ENCODE measurements at regions not wholly inside any gene's neighbourhood (a gene's known extent, or its start where the extent isn't known, plus 50 kb on each side); places are given as distances from the start of the nearest gene placed in this dataset.
A peak's percentile ranks its signal among the peaks of the same experiment; 100 is the strongest.

DNA sequence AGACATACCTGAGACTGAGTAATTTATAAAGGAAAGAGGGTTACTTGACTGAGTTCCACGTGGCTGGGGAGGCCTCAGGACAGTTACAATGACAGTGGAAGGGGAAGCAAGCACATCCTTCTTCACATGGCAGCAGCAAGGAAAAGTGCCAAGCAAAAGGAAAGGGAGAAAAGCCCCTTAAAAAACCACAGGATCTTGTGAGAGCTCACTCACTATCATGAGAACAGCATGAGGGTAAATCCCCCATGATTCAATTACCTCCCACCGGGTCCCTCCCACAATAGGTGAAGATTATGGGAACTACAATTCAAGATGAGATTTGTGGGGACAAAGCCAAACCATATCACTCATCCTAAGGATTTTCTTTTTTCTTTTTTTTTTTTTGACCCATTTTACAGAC is 177.8 kb upstream of the EEA1 start:
- Mint-ChIP-seq H3K27ac (peak overlapping the region in 2 of 3 experiments; percentile 46 to 53), H3K4me3 (no peak overlapping the region), H3K9me3 (no peaks in the 10 kb centered on the region), H3K27me3 (ENCODE audit: low read depth) (no peaks in the 10 kb centered on the region), H3K4me1 (peaks cover 44% of the 10 kb centered on the region), H3K36me3 (ENCODE audit: low read depth) (no peaks in the 10 kb centered on the region)
- TF ChIP-seq, protein P1, sequence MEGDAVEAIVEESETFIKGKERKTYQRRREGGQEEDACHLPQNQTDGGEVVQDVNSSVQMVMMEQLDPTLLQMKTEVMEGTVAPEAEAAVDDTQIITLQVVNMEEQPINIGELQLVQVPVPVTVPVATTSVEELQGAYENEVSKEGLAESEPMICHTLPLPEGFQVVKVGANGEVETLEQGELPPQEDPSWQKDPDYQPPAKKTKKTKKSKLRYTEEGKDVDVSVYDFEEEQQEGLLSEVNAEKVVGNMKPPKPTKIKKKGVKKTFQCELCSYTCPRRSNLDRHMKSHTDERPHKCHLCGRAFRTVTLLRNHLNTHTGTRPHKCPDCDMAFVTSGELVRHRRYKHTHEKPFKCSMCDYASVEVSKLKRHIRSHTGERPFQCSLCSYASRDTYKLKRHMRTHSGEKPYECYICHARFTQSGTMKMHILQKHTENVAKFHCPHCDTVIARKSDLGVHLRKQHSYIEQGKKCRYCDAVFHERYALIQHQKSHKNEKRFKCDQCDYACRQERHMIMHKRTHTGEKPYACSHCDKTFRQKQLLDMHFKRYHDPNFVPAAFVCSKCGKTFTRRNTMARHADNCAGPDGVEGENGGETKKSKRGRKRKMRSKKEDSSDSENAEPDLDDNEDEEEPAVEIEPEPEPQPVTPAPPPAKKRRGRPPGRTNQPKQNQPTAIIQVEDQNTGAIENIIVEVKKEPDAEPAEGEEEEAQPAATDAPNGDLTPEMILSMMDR (IDR thresholded peaks at IDR 0.05; ENCODE audit: unreplicated experiment in 3 of 3) = no peak

DNA sequence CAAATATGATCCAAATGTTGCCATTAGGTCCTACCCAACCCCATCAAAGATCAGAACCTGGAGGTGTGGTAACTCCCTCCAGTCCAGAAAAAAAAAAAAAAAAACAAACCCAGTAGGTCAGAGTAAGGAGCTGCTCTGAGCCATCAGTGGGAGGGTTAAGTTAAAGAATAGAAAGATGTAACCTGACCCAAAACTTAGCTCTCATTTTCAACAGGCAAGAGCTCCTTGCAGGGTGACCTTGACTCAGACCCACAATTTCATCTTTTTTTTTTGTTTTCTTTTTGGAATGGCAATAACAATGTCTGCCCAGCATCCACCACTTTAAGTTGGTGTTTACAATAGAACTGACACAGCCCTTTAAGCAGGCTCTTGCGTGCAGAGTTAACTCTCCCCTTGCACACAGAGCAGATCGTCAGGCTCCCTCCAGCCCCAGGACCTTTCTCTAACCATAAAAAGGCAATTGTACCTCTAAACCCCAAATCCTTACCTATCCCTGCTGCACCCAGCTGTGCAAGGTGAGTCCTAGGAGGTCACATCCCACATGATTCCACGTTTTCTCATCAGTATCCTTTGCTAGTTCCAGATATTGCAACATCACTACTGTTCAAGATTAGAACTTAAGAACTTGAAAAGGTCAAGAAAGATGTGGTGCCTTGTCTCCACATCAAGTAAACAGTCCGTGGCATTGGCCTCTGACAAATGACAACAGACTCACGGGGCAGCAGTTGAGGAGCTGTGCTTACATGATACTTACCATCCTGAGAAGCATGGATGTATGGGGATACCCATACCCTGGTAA is 178.6 kb upstream of the EEA1 start:
- Mint-ChIP-seq H3K9me3 (no peaks in the 10 kb centered on the region), H3K27ac (peak overlapping the region; percentile 17 to 63 (median 56)), H3K27me3 (ENCODE audit: low read depth) (no peaks in the 10 kb centered on the region), H3K4me3 (peak overlapping the region in 1 of 3 experiments; percentile 5), H3K36me3 (ENCODE audit: low read depth) (no peaks in the 10 kb centered on the region), H3K4me1 (peaks cover 38% of the 10 kb centered on the region)
- TF ChIP-seq, protein P1 (IDR thresholded peaks at IDR 0.05; ENCODE audit: unreplicated experiment in 3 of 3) = no peak

DNA sequence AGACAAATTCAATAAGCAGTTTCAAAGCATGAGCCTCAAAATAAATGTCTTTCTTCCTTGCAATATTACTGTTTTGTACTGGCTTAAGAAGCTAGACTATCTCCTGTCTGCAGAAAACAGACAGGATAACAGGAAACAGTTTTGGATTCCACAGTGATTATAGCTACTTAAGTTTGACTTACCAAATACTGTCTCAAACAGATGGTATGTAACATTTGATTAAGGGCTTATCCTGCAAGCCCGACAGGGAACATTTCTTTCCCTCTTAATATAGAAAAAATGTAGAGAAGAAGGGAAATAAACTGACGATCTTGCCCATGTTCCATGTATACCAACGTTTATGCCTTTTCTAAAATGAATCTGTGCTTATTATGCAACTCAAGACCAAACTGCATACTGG is 179.9 kb upstream of the EEA1 start:
- peaks cover 45% of the 10 kb centered on the region for H3K4me1 Mint-ChIP-seq
- no peaks in the 10 kb centered on the region for H3K36me3 Mint-ChIP-seq (ENCODE audit: low read depth)
- H3K27me3 Mint-ChIP-seq (ENCODE audit: low read depth) = no peaks in the 10 kb centered on the region
- peak overlapping the region; percentile 63 to 80 (median 73) for H3K27ac Mint-ChIP-seq
- H3K9me3 Mint-ChIP-seq = no peaks in the 10 kb centered on the region
- TF ChIP-seq, protein P1 (IDR thresholded peaks at IDR 0.05; ENCODE audit: unreplicated experiment in 3 of 3) = no peak
- no peak overlapping the region for H3K4me3 Mint-ChIP-seq

DNA sequence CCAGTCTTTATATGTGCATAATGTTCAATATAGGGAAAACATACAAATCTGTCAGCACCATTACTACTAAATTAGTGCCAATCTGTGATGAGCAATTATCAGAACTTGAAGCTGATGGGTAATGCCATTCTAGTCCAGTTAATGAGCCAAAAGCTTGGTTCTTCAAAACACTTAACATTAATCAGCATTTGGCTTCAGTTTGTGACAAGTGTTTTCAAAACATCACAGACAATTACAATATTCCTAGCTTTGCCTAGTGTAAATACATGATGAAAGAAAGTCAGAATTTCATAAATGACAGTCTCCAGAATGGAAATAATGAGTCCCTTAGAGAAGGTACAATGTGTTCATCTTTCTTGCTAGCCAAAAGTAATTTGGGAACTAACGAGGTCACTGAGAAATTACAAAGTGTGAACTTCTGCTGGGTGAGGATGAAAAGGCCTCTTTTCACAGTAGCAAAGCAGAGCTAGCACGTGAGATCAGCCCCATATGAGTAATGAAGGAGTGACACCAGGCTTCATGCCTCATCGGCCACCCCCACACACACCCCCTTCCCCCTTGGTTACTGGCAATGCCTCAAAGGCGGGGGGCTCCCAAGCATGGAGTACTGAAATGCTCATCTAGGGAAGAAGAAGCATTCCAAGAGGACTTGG is 180.6 kb upstream of the EEA1 start:
- Mint-ChIP-seq H3K9me3 (no peaks in the 10 kb centered on the region), H3K36me3 (ENCODE audit: low read depth) (no peaks in the 10 kb centered on the region), H3K27me3 (ENCODE audit: low read depth) (no peaks in the 10 kb centered on the region), H3K27ac (peak overlapping the region; percentile 63 to 94 (median 87)), H3K4me3 (no peak overlapping the region), H3K4me1 (peaks cover 51% of the 10 kb centered on the region)
- TF ChIP-seq, protein P1 (IDR thresholded peaks at IDR 0.05; ENCODE audit: unreplicated experiment in 3 of 3) = no peak

DNA sequence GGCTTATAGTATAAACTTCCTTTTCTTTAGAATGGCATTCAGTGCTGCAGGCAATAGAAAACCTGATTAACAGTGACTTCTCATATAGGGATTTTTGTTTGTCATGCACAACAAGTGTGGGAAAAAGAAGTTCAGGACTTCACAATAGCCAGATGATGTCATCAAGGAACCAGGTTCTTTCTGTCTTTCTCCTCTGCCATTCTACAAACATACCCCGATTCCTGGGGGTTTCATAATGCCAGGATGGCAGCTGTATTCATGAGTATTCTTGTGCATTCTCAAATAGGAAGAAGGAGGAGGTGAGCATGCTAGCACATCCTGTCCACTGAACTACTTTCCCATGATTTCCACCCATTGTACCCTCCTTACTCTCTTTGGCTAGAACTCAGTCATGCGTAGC is 182.7 kb upstream of the EEA1 start:
- TF ChIP-seq, protein P1 (IDR thresholded peaks at IDR 0.05; ENCODE audit: unreplicated experiment in 3 of 3) = no peak
- no peak overlapping the region for H3K4me3 Mint-ChIP-seq
- H3K36me3 Mint-ChIP-seq (ENCODE audit: low read depth) = no peaks in the 10 kb centered on the region
- peak overlapping the region; percentile 39 to 67 (median 43) for H3K27ac Mint-ChIP-seq
- peaks cover 69% of the 10 kb centered on the region for H3K4me1 Mint-ChIP-seq
- no peaks in the 10 kb centered on the region for H3K9me3 Mint-ChIP-seq
- H3K27me3 Mint-ChIP-seq (ENCODE audit: low read depth) = no peaks in the 10 kb centered on the region

Data from nephron (organoid).